GM21786 (cell line): ENCODE measurements at regions not wholly inside any gene's neighbourhood (a gene's known extent, or its start where the extent isn't known, plus 50 kb on each side); places are given as distances from the start of the nearest gene placed in this dataset.

Source experiments
- ATAC-seq: cut with Tn5 transposase; IDR thresholded peaks from one replicate; pipeline ENCODE4 v1.9.1; 2021; ENCODE audit not compliant: unreplicated experiment

GRCh38 chr12:76223869-76224268 is 124.3 kb downstream of the BBS10 start:
- no peak for ATAC-seq

- no peak for ATAC-seq
These were observed 127.2 kb downstream of the BBS10 start for GRCh38 chr12:76220980-76221379.

GRCh38 chr12:76219806-76220205 is 128.4 kb downstream of the BBS10 start:
- no peak for ATAC-seq

DNA sequence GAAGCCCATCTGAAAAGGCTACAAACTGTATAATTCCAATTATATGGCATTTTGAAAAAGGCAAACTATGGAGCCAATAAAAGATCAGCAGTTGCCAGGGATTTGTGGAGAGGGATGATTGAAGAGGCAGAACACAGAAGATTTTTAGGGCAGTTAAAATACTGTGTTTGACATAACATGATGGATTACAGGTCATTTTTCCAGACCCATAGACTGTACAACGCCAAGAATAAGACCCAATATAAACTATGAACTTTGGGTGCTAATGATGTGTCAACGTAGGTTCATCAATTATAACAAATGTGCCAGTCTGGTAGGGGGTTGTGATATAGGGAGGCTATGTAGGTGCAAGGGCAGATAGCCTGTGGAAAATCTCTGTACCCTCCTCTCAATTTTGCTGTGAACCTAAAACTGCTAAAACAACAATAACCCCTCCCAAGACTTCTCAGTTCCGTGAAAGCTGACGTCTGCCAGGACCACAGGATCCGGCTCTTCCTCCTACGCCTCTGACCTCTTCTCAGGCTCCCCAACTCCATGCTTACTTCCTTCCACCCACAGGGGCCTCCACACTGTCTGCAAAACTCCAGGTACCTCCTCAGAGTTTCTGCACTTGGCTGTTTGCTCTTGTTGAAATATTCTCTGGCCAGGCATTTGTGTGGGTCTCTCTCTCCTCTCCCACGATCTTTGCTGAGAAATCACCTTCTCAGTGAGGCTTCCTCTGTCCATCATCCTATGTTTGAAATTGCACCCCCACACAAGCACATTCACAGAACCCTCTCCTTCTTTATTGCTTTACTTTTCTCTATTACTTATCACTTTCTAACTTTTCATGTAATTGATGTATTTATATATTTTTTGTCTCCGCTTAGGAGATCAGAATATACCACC is 131.4 kb downstream of the BBS10 start:
- ATAC-seq: no peak

DNA sequence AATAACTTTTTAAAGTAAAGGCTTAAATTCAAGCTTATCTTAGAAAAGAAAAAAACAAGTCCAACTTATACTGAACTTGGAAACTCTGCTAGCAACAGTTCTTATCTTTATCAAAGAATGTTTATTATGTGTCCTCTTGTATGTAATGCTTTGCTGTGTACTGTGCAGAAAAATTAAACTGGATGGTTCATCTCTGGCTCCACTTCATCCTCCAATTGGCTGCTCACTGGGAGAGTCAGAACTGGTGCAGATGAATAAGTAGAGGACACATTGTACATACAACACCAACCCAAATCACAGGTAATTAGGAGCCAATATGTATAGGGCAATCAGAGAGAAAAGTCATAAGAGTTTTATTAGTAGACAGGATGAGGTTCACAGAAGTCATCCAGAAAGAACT is 123.6 kb upstream of the NAP1L1 start:
- no peak for ATAC-seq

DNA sequence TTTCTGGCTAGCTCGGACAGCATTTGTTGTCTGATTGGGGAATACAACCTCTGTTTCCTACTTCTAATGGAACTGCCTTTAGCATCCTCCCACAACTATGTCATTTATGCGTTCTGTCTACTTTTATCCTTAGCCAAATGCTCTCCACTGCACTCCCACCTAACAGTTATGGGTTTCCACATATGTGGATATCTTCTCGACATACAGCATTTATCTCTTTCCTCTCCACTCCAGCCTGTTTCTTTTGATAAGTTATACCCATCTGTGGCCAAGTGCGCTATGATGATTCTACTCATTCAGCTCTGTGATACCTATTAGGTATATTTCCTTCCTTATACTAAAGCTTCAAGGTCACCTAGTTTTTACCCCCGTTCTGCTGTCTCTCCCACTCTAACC is 122.2 kb upstream of the NAP1L1 start:
- ATAC-seq: no peak

DNA sequence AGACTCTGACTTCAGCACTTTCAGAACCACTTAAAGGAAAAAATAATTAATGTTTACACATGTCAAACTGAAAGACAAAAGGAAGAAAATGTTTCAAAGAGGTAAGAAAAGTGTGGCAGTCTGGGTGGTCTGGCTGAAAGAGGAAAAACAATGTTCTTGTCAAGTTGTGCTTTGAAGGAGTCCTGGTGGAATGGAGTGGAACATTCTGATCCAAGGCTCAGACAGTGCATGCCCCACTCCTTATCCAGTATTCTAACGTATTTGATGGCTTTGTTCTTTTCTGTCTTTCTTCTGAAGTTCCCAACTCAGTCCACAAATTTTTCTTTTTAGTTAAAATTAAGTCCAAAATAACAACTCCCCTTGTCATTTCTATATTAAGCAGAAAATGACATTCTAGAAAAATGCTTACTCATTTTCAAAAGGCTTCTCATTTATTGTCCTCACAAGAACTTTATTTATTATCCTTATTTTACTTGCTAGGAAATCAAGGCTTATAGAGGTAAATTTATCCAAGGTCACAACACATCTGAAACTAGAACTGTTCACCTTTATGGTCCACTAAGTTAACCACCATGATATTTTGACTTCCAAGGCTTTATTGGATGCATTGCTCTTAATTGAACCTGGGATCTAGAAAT is 121.7 kb upstream of the NAP1L1 start:
- ATAC-seq: no peak

GRCh38 chr12:76202621-76203020 is 118.1 kb upstream of the NAP1L1 start:
- ATAC-seq: no peak

GRCh38 chr12:76201758-76202157 is 117.3 kb upstream of the NAP1L1 start:
- no peak for ATAC-seq

DNA sequence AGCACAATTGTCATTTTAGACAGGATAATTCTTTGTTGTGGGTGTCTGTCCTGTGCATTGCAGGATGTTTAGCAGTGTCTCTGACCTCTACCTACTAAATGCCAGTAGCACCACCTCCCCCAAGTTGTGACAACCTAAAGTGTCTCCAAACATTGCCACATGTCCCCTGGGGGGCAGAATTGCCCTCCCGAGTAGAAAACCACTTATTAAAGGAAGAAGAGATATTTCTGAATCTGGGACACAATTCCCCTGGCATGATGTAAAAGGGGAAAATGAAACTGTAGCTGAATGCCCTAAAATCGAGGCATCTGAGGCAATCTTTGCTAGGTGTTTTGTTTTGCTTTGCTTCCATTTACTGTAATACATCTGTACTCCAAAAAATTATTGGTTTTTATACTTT is 116.8 kb upstream of the NAP1L1 start:
- no peak for ATAC-seq

- no peak for ATAC-seq
These were observed 115.3 kb upstream of the NAP1L1 start for GRCh38 chr12:76199808-76200207.

GRCh38 chr12:76198839-76199238 is 114.4 kb upstream of the NAP1L1 start:
- no peak for ATAC-seq

DNA sequence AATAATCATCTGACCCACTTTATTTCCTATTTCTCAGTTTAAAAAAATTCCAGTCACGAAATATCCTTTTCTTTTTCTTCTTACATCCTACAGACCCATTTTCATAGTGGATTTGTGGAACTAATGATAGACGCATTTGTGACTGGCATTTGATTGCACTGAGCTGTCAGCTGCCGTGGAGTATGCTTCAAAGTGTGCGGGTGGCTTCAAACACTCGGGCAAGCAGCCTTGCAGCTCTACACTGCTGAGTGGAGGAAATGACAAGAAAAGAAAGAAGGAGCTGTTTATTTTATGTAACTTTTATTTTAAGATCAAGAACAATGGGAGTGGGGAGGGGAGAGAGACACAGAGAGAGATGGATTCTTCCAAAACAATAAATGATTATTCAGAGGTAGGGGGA is 112.8 kb upstream of the NAP1L1 start:
- ATAC-seq: no peak

DNA sequence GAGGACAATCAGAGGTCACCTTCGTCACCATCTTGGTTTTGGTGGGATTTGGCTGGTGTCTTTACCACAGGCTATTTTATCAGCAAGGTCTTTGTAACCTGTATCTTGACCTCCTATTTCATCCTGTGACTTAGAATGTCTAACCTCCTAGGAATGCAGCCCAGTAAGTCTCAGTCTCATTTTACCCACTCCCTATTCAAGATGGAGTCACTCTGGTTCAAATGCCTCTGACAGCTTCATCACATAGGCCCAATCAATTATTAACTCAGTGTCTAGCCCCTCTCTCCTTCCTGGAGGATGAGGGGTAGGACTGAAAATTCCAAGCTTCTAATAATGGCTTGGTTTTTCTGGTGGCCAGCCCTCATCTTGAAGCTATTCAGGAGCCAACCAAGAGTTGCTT is 111.4 kb upstream of the NAP1L1 start:
- no peak for ATAC-seq

DNA sequence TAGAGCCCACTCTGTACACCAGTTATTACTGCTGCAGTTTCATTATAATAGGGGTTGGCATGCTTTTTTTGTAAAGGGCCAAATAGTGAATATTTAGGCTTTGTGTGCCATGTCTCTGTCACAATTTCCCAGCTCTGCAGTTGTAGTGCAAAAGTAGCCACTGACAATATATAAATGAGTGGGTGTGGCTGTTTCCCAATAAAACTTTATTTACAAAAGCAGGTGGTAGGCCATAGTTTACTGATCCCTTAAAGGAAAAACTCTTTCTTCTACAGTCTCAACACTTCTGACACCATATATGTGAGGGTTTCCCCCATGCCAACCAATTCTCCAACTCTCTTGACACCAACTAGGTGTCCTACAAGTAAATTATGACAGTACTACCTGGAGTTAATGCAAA is 110.2 kb upstream of the NAP1L1 start:
- ATAC-seq: no peak

DNA sequence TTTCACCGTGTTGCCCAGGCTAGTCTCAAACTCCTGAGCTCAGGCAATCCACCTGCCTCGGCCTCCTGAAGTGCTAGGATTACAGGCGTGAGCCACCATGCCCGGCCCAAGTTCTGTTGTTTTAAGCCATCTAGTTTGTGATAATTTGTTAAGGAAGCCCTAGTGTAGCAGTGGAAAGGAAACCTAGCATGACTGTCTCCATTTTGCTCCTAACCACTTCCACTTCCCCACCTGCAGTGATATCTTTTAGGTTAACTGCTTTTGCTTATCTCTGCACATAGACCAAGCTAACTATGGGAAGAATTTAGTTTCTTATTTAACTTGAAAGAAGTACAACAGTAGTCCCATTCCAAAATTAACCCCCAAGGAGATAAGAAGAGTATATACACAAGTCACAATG is 109.5 kb upstream of the NAP1L1 start:
- no peak for ATAC-seq

GRCh38 chr12:76192416-76192815 is 107.9 kb upstream of the NAP1L1 start:
- no peak for ATAC-seq

DNA sequence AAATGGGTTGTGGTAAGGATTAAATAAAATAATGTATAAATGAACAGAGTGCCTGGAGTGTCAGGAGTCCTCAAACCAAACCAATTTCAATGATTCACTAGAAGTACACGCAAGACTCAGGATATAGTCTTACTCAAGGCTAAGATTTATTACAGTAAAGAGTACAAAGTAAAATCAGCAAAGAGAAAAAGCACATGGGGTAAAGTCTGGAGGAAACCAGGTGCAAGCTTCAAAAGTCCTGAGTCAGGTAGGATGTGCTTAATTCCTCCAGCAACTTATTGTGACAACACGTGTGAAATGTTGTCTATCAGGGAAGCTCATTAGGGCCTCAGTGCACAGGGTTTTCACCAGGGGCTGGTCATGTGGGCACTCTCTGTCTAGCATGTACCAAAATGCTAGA is 105.8 kb upstream of the NAP1L1 start:
- ATAC-seq: no peak

DNA sequence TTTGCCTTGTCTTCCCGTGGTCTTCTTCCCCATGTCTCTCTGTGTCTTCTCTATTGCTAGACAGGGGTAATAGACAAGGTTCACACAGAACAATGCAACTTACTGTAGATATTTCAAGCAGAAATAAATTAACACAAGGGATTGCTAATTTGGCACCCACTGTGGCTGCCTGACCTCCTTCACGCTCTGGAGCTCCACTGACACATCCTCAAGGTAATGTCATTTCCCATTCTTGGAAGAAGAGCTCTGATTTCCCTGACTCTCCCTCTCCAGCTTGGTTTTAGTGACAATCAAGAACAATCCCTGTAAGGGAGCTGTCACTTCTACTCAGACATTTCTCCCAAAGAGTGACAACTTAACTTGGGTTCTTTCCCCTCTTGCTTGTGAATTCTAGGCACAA is 105.4 kb upstream of the NAP1L1 start:
- ATAC-seq: no peak

- ATAC-seq: no peak
These were observed 102.7 kb upstream of the NAP1L1 start for GRCh38 chr12:76187177-76187576.

GRCh38 chr12:76186131-76186906 is 101.8 kb upstream of the NAP1L1 start:
- no peak for ATAC-seq
